ENCODE measurements at regions not wholly inside any gene's neighbourhood (a gene's known extent, or its start where the extent isn't known, plus 50 kb on each side); places are given as distances from the start of the nearest gene placed in this dataset.

DNA sequence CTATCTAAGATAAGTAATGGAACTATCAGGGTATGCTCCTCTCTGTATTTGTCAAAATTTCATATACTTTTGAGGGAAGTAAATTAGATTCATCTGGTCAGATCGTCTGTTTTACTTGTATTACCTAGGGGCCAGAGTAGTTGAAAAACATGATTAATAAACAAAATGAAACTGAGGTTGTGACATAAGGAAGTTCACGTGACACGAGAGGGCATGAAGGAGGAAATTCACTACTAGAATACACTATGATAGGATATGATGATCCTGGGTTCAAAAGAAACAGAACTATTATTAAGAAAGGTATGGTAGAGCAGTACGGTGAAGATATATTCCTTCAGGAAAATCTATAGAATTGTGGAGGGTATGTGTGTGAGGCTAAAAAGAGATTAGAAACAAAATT lies 58.4 kb upstream of the SPAG16 start:
- H3K36me3 ChIP-seq (ENCODE audit: control insufficient read depth in 2 of 2, insufficient read depth in 2 of 2, low read length in 1 of 2): no peaks in the 10 kb centered on the region
- H3K79me2 ChIP-seq (ENCODE audit: control insufficient read depth, insufficient read depth, low read length): peaks cover 3% of the 10 kb centered on the region
- in situ Hi-C loops (cut with MboI) (loop anchor here (5.0 to 25.0 kb wide), 3 partner anchors 64 to 1511 kb away; no protein-coding TSS in a partner anchor), intact Hi-C loops (cut with micrococcal nuclease; ENCODE audit: unreplicated experiment) (no loop called here)
- POLR2A ChIA-PET: interaction anchor here (1.1 to 2.6 kb wide), 5 partner anchors 17 to 85 kb away, joined by 3 to 7 read pairs (median 6); no protein-coding TSS in a partner anchor
- peak overlapping the region; percentile 92; the same call in 1 of the 2 replicates for H3K27ac ChIP-seq (ENCODE audit: control insufficient read depth, insufficient read depth)
- no peak overlapping the region for H3K4me3 ChIP-seq
- H3K4me2 ChIP-seq (ENCODE audit: control insufficient read depth, insufficient read depth): no peak overlapping the region
- TF ChIP-seq RAD51 (IDR thresholded peaks at IDR 0.05): peak; percentile 36; the same call in 1 of the 2 replicates
- TF ChIP-seq BHLHE40 (IDR thresholded peaks at IDR 0.05; ENCODE audit: borderline replicate concordance in 1 of 2, low read depth in 2 of 2, low read length in 1 of 2): peak; percentile 16 to 54; a peak in 1 of 4 replicates
- no peak for TF ChIP-seq RUNX3 (IDR thresholded peaks at IDR 0.05; ENCODE audit: low read length)
- TF ChIP-seq NBN (IDR thresholded peaks at IDR 0.05): no peak
- ATAC-seq (no peak), FAIRE-seq (peak; percentile 85), DNase-seq (ENCODE audit: low read depth, low spot score) (no peak)
- no peaks in the 10 kb centered on the region for H3K27me3 ChIP-seq (replicated peaks in 1 of 2; ENCODE audit: control insufficient read depth in 2 of 2, insufficient read depth in 2 of 2, low read length in 1 of 2)
- CTCF ChIA-PET: interaction anchor here (1.3 to 2.4 kb wide), 4 partner anchors 8 to 69 kb away, joined by 4 to 9 read pairs (median 6); no protein-coding TSS in a partner anchor
- SMC1A ChIA-PET (ENCODE audit: uncharacterized antibody, unreplicated experiment): interaction anchor here (0.9 to 2.9 kb wide), 11 partner anchors 9 to 204 kb away, joined by 3 to 40 read pairs (median 10); partner anchors contain the start of gene IKZF2
- no peaks in the 10 kb centered on the region; the same call in 2 of the 3 replicates for H3K9me3 ChIP-seq (replicated peaks; ENCODE audit: control insufficient read depth, insufficient read depth, low read length)
- no peaks in the 10 kb centered on the region for H4K20me1 ChIP-seq (ENCODE audit: control insufficient read depth, insufficient read depth)
- no peak overlapping the region; the same call in 1 of the 2 replicates for H2AFZ ChIP-seq (ENCODE audit: control insufficient read depth, low read depth, low read length)
- RAD21 ChIA-PET (ENCODE audit: unreplicated experiment): interaction anchor here (1.1 to 2.9 kb wide), 5 partner anchors 14 to 72 kb away, joined by 3 to 17 read pairs (median 7); no protein-coding TSS in a partner anchor
- H3K9ac ChIP-seq (ENCODE audit: control insufficient read depth, insufficient read depth, low read length): no peak overlapping the region
- peaks cover 38% of the 10 kb centered on the region for H3K4me1 ChIP-seq (ENCODE audit: control insufficient read depth, insufficient read depth, low read length)
- WGBS (ENCODE audit: insufficient coverage, insufficient replicate concordance, low lambda C conversion rate, missing lambda C conversion rate): 60% methylated on average over 4 of the region's 4 CpGs
- BruUV-seq (replicated peaks): no TSS peak

DNA sequence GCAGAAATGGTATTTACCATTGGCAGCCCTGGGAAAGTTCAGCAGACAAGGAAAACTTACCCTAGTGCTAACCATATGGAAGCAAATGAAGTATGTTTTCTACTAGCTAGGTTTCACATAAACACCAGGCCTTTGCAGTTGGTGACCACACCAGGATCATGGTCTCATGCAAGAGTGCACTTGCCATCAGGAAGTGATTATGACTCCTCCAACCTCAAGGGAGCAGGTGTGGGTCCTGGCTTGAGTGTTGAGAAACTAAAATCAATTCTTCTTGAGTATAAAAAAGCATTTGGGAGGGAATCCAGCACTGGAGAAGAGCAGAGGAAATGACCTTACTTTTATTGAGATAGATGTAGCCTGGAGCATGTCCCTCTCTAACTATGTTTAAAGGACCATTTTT lies 56.8 kb upstream of the SPAG16 start:
- ChIA-PET SMC1A (ENCODE audit: uncharacterized antibody, unreplicated experiment) (interaction anchor here (0.6 to 2.9 kb wide), 15 partner anchors 11 to 205 kb away, joined by 3 to 40 read pairs (median 6); partner anchors contain the start of gene IKZF2), POLR2A (interaction anchor here (0.6 to 2.6 kb wide), 14 partner anchors 16 to 211 kb away, joined by 3 to 7 read pairs (median 3); no protein-coding TSS in a partner anchor), RAD21 (ENCODE audit: unreplicated experiment) (interaction anchor here (0.7 to 2.9 kb wide), 14 partner anchors 12 to 450 kb away, joined by 3 to 17 read pairs (median 6); partner anchors contain the start of gene IKZF2), CTCF (interaction anchor here (0.6 to 2.4 kb wide), 9 partner anchors 10 to 78 kb away, joined by 3 to 9 read pairs (median 5); no protein-coding TSS in a partner anchor)
- intact Hi-C loops (cut with micrococcal nuclease; ENCODE audit: unreplicated experiment): no loop called here
- ATAC-seq (peak; percentile 82), FAIRE-seq (peak; percentile 98), DNase-seq (ENCODE audit: low read depth, low spot score) (peak; percentile 88)
- Histone ChIP-seq H2AFZ (ENCODE audit: control insufficient read depth, low read depth, low read length) (peak overlapping the region; percentile 3), H3K79me2 (ENCODE audit: control insufficient read depth, insufficient read depth, low read length) (peaks cover 3% of the 10 kb centered on the region), H3K9ac (ENCODE audit: control insufficient read depth, insufficient read depth, low read length) (0 out of 2 replicates have a peak overlapping the region, but pooled peaks have one; percentile 13), H3K4me2 (ENCODE audit: control insufficient read depth, insufficient read depth) (peak overlapping the region; percentile 65), H3K27me3 (replicated peaks in 1 of 2; ENCODE audit: control insufficient read depth in 2 of 2, insufficient read depth in 2 of 2, low read length in 1 of 2) (no peaks in the 10 kb centered on the region), H4K20me1 (ENCODE audit: control insufficient read depth, insufficient read depth) (no peaks in the 10 kb centered on the region), H3K4me3 (no peak overlapping the region), H3K36me3 (ENCODE audit: control insufficient read depth in 2 of 2, insufficient read depth in 2 of 2, low read length in 1 of 2) (no peaks in the 10 kb centered on the region), H3K9me3 (replicated peaks; ENCODE audit: control insufficient read depth, insufficient read depth, low read length) (no peaks in the 10 kb centered on the region; the same call in 2 of the 3 replicates), H3K27ac (ENCODE audit: control insufficient read depth, insufficient read depth) (peak overlapping the region; percentile 92), H3K4me1 (ENCODE audit: control insufficient read depth, insufficient read depth, low read length) (peaks cover 49% of the 10 kb centered on the region)
- no TSS peak for BruUV-seq (replicated peaks)
- in situ Hi-C loops (cut with MboI): loop anchor here (5.0 to 25.0 kb wide), 3 partner anchors 65 to 1510 kb away; no protein-coding TSS in a partner anchor
- TF ChIP-seq, protein P1, sequence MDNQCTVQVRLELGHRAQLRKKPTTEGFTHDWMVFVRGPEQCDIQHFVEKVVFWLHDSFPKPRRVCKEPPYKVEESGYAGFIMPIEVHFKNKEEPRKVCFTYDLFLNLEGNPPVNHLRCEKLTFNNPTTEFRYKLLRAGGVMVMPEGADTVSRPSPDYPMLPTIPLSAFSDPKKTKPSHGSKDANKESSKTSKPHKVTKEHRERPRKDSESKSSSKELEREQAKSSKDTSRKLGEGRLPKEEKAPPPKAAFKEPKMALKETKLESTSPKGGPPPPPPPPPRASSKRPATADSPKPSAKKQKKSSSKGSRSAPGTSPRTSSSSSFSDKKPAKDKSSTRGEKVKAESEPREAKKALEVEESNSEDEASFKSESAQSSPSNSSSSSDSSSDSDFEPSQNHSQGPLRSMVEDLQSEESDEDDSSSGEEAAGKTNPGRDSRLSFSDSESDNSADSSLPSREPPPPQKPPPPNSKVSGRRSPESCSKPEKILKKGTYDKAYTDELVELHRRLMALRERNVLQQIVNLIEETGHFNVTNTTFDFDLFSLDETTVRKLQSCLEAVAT (IDR thresholded peaks at IDR 0.05): no peak
- TF ChIP-seq HDGF (IDR thresholded peaks at IDR 0.05): no peak
- no peak for TF ChIP-seq POLR2AphosphoS2 (IDR thresholded peaks at IDR 0.05; ENCODE audit: low read depth, low read length)
- TF ChIP-seq, protein P2, sequence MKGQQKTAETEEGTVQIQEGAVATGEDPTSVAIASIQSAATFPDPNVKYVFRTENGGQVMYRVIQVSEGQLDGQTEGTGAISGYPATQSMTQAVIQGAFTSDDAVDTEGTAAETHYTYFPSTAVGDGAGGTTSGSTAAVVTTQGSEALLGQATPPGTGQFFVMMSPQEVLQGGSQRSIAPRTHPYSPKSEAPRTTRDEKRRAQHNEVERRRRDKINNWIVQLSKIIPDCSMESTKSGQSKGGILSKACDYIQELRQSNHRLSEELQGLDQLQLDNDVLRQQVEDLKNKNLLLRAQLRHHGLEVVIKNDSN (IDR thresholded peaks at IDR 0.05; ENCODE audit: borderline replicate concordance, extremely low read length, insufficient read depth, low read depth, low read length): no peak
- TF ChIP-seq SREBF1 (IDR thresholded peaks at IDR 0.05; ENCODE audit: low read length): no peak
- TF ChIP-seq TCF3 (IDR thresholded peaks at IDR 0.05; ENCODE audit: borderline replicate concordance, insufficient read depth, low read depth, low read length): peak; percentile 98
- TF ChIP-seq PAX5 (IDR thresholded peaks at IDR 0.05; ENCODE audit: borderline replicate concordance, low read depth, low read length): peak; percentile 87
- TF ChIP-seq IRF4 (IDR thresholded peaks at IDR 0.05; ENCODE audit: low read depth, low read length): peak; percentile 64; the same call in 1 of the 2 replicates
- peak; percentile 74; the same call in 1 of the 2 replicates for TF ChIP-seq CBX5 (IDR thresholded peaks at IDR 0.05; ENCODE audit: low read depth)
- no peak for TF ChIP-seq SMARCA5 (IDR thresholded peaks at IDR 0.05)
- peak; percentile 51; the same call in 1 of the 2 replicates for TF ChIP-seq SPI1 (IDR thresholded peaks at IDR 0.05; ENCODE audit: borderline replicate concordance, insufficient read depth, low read depth, low read length)
- TF ChIP-seq CREB1 (IDR thresholded peaks at IDR 0.05; ENCODE audit: low read depth): peak; percentile 63; the same call in 1 of the 2 replicates

All from GM12878 (cell line).